ENCODE measurements at regions not wholly inside any gene's neighbourhood (a gene's known extent, or its start where the extent isn't known, plus 50 kb on each side); places are given as distances from the start of the nearest gene placed in this dataset.

DNA sequence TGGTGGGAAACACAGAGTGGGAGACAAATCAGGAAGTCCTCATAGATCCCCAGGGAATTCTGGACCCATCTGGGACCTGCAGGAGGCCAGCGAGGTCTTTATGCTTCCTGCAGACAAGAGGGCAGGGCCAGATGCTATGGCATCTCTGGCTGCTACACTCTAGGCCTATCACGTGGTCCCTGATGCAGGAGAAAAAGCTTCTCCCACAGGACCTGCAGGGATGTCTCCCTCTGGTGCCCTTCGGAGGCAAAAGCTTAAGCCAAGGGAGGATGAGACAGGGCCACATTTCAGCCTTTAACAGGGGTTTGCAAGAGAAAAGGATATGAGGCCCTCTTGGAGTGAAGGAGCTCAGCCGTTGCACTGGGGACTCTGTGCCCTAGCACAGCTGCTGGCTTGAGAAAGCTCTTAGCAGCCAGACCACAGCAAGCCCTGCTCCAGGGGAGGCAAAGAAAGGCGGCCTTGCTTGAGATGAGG lies 243.0 kb downstream of the C1orf94 start:
- no peak for TF ChIP-seq EP300 (IDR thresholded peaks at IDR 0.05)
- TF ChIP-seq, protein P1, sequence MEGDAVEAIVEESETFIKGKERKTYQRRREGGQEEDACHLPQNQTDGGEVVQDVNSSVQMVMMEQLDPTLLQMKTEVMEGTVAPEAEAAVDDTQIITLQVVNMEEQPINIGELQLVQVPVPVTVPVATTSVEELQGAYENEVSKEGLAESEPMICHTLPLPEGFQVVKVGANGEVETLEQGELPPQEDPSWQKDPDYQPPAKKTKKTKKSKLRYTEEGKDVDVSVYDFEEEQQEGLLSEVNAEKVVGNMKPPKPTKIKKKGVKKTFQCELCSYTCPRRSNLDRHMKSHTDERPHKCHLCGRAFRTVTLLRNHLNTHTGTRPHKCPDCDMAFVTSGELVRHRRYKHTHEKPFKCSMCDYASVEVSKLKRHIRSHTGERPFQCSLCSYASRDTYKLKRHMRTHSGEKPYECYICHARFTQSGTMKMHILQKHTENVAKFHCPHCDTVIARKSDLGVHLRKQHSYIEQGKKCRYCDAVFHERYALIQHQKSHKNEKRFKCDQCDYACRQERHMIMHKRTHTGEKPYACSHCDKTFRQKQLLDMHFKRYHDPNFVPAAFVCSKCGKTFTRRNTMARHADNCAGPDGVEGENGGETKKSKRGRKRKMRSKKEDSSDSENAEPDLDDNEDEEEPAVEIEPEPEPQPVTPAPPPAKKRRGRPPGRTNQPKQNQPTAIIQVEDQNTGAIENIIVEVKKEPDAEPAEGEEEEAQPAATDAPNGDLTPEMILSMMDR (IDR thresholded peaks at IDR 0.05) = no peak

All from esophagus muscularis mucosa (tissue), 3 donors.